WTC11 (cell line): ENCODE measurements at regions not wholly inside any gene's neighbourhood (a gene's known extent, or its start where the extent isn't known, plus 50 kb on each side); places are given as distances from the start of the nearest gene placed in this dataset.

Experiments
- ATAC-seq: fragments of 200-7000 bp; cut with Tn5 transposase; 2 replicates; pipeline ENCODE4 v1.10.0; 2021; ENCODE audit warnings: mild to moderate bottlenecking, moderate library complexity
- CTCF ChIA-PET: fragments of 300-600 bp; sonication (Branson Sonifier 250); formaldehyde crosslinking; loops from one replicate; lab custom pipeline; 2021; ENCODE audit warnings: antibody characterized with exemption; lab: Charles Lee
- POLR2A ChIA-PET: fragments of 350-600 bp; sonication (Branson Sonifier 250); formaldehyde crosslinking; loops from one replicate; lab custom pipeline; 2021; ENCODE audit warnings: antibody characterized with exemption; lab: Charles Lee
- DNase-seq: peaks from one replicate; pipeline ENCODE4 v3.0.0; 2021; ENCODE audit warnings: low spot score
- H3K27ac Mint-ChIP-seq: 2 replicates; pipeline ENCODE4 v1.8.0; 2021; ENCODE audit warnings: mixed read lengths
- H3K27me3 Mint-ChIP-seq: 2 replicates; pipeline ENCODE4 v1.8.0; 2021; ENCODE audit warnings: low read depth, mild to moderate bottlenecking, moderate library complexity, mixed read lengths
- H3K36me3 Mint-ChIP-seq: 2 replicates; pipeline ENCODE4 v1.8.0; 2021; ENCODE audit warnings: mixed read lengths
- H3K4me1 Mint-ChIP-seq: 2 replicates; pipeline ENCODE4 v1.8.0; 2022; ENCODE audit warnings: mixed read lengths
- H3K4me3 Mint-ChIP-seq: 2 replicates; pipeline ENCODE4 v1.8.0; 2021; ENCODE audit warnings: mild to moderate bottlenecking, moderate library complexity, mixed read lengths
- H3K9me3 Mint-ChIP-seq: 2 replicates; pipeline ENCODE4 v1.8.0; 2021; ENCODE audit warnings: mixed read lengths
- AFF4 ChIP-seq: sonication (generic); formaldehyde crosslinking; IDR thresholded peaks from 2 replicates; pipeline ENCODE4 v1.8.1; 2023; ENCODE audit warnings: mild to moderate bottlenecking, missing genetic modification reagents, borderline replicate concordance
- ATF1 ChIP-seq: sonication (generic); formaldehyde crosslinking; IDR thresholded peaks from 2 replicates; pipeline ENCODE4 v1.8.1; 2023; ENCODE audit warnings: mild to moderate bottlenecking, moderate library complexity, missing genetic modification reagents
- CBFB ChIP-seq: sonication (generic); formaldehyde crosslinking; IDR thresholded peaks from 2 replicates; pipeline ENCODE4 v1.8.1; 2022; ENCODE audit warnings: mild to moderate bottlenecking, low read depth, missing genetic modification reagents
- CREM ChIP-seq: sonication (generic); formaldehyde crosslinking; IDR thresholded peaks from 2 replicates; pipeline ENCODE4 v1.8.1; 2022; ENCODE audit warnings: mild to moderate bottlenecking, missing genetic modification reagents, moderate library complexity
- E2F4 ChIP-seq: sonication (generic); formaldehyde crosslinking; IDR thresholded peaks from 2 replicates; pipeline ENCODE4 v1.8.1; 2022; ENCODE audit warnings: low read depth, mild to moderate bottlenecking, moderate library complexity, missing genetic modification reagents, borderline replicate concordance
- FOXK1 ChIP-seq: sonication (generic); formaldehyde crosslinking; IDR thresholded peaks from 2 replicates; pipeline ENCODE4 v1.8.0; 2022; ENCODE audit warnings: mild to moderate bottlenecking, moderate library complexity, missing genetic modification reagents
- HMGA2 ChIP-seq: fragments of 250-450 bp; sonication (Bioruptor Pico); IDR thresholded peaks from 2 replicates; pipeline ENCODE4 v1.4.0; 2021; ENCODE audit warnings: mild to moderate bottlenecking, moderate library complexity
- IRF2 ChIP-seq: sonication (generic); formaldehyde crosslinking; IDR thresholded peaks from 2 replicates; pipeline ENCODE4 v1.8.0; 2022; ENCODE audit warnings: low read depth, missing genetic modification reagents, borderline replicate concordance
- MLX ChIP-seq: sonication (generic); formaldehyde crosslinking; IDR thresholded peaks from 2 replicates; pipeline ENCODE4 v1.8.1; 2023; ENCODE audit warnings: mild to moderate bottlenecking, missing genetic modification reagents, moderate library complexity
- NFATC4 ChIP-seq: fragments of 250-450 bp; sonication (Bioruptor Pico); IDR thresholded peaks from 2 replicates; pipeline ENCODE4 v1.9.0; 2021; ENCODE audit warnings: mild to moderate bottlenecking
- NFYB ChIP-seq: sonication (generic); formaldehyde crosslinking; conservative IDR thresholded peaks from 2 replicates; pipeline ENCODE4 v1.8.0; 2022; ENCODE audit warnings: low read depth, missing genetic modification reagents
- NR3C1 ChIP-seq: sonication (generic); formaldehyde crosslinking; conservative IDR thresholded peaks from 2 replicates; pipeline ENCODE4 v1.8.1; 2023; ENCODE audit warnings: low read depth, mild to moderate bottlenecking, missing genetic modification reagents
- PRDM15 ChIP-seq: sonication (generic); formaldehyde crosslinking; IDR thresholded peaks from 2 replicates; pipeline ENCODE4 v1.8.0; 2022; ENCODE audit warnings: missing genetic modification reagents
- RELA ChIP-seq: sonication (generic); formaldehyde crosslinking; IDR thresholded peaks from 2 replicates; pipeline ENCODE4 v1.8.1; 2022; ENCODE audit warnings: missing genetic modification reagents, mild to moderate bottlenecking, borderline replicate concordance
- SMAD4 ChIP-seq: sonication (generic); formaldehyde crosslinking; IDR thresholded peaks from 2 replicates; pipeline ENCODE4 v1.8.0; 2022; ENCODE audit warnings: mild to moderate bottlenecking, missing genetic modification reagents
- TCF7 ChIP-seq: sonication (generic); formaldehyde crosslinking; IDR thresholded peaks from 2 replicates; pipeline ENCODE4 v1.8.0; 2022; ENCODE audit warnings: mild to moderate bottlenecking, low read depth, missing genetic modification reagents, moderate library complexity
- TEAD1 ChIP-seq: sonication (generic); formaldehyde crosslinking; IDR thresholded peaks from 2 replicates; pipeline ENCODE4 v1.8.0; 2022; ENCODE audit warnings: mild to moderate bottlenecking, missing genetic modification reagents
- ZNF263 ChIP-seq: sonication (generic); formaldehyde crosslinking; IDR thresholded peaks from 2 replicates; pipeline ENCODE4 v1.8.1; 2022; ENCODE audit warnings: low read depth, mild to moderate bottlenecking, moderate library complexity, missing genetic modification reagents
- ZNF317 ChIP-seq: sonication (generic); formaldehyde crosslinking; IDR thresholded peaks from 2 replicates; pipeline ENCODE4 v1.8.1; 2023; ENCODE audit warnings: low read depth, mild to moderate bottlenecking, moderate library complexity, missing genetic modification reagents, borderline replicate concordance
- ZNF512 ChIP-seq: sonication (generic); formaldehyde crosslinking; IDR thresholded peaks from 2 replicates; pipeline ENCODE4 v1.8.1; 2022; ENCODE audit warnings: missing genetic modification reagents, borderline replicate concordance

- Mint-ChIP-seq H3K4me3 (no peak overlapping the region), H3K9me3 (peaks cover 60% of the 10 kb centered on the region), H3K27ac (no peak overlapping the region), H3K27me3 (peaks cover 8% of the 10 kb centered on the region; the same call in 1 of the 2 replicates), H3K4me1 (peaks cover 6% of the 10 kb centered on the region; the same call in 1 of the 2 replicates), H3K36me3 (peaks cover 52% of the 10 kb centered on the region)
- ChIA-PET CTCF (no interaction called here), POLR2A (no interaction called here)
- DNase-seq = no peak
- ATAC-seq = no peak
- TF ChIP-seq E2F4 (no peak), ZNF263 (CRISPR knock-in tag) (no peak), PRDM15 (no peak), IRF2 (CRISPR knock-in tag) (no peak), TEAD1 (CRISPR knock-in tag) (no peak), CREM (CRISPR knock-in tag) (no peak), RELA (CRISPR knock-in tag) (no peak), FOXK1 (CRISPR knock-in tag) (no peak), NFATC4 (no peak), AFF4 (CRISPR knock-in tag) (no peak), ATF1 (CRISPR knock-in tag) (no peak), MLX (CRISPR knock-in tag) (no peak), ZNF317 (CRISPR knock-in tag) (no peak), TCF7 (CRISPR knock-in tag) (no peak), CBFB (no peak), NR3C1 (CRISPR knock-in tag) (no peak), ZNF512 (CRISPR knock-in tag) (no peak), NFYB (CRISPR knock-in tag) (no peak), HMGA2 (CRISPR knock-in tag) (no peak), SMAD4 (CRISPR knock-in tag) (no peak)
Measured at GRCh38 chr10:131010965-131011575, 300.5 kb downstream of the TCERG1L start.
